Right cardiac atrium (tissue), 5 donors: ENCODE measurements at regions not wholly inside any gene's neighbourhood (a gene's known extent, or its start where the extent isn't known, plus 50 kb on each side); places are given as distances from the start of the nearest gene placed in this dataset.

Experiments used
- ATAC-seq, 2 donors: fragments of 200-7000 bp; cut with Tn5 transposase; one replicate each; pipeline versions ENCODE4 v1.8.0 to v1.9.1; 2020; ENCODE audit warnings: moderate library complexity in 2 of 2, mild to moderate bottlenecking in 1 of 2
- DNase-seq, 3 donors: peaks; one replicate each; pipeline ENCODE4 v3.0.0-alpha.2; 2020
- H3K27ac ChIP-seq: one replicate; pipeline ENCODE4 v1.5.1; 2013; ENCODE audit warnings: mild to moderate bottlenecking, low read length, control low read depth, moderate library complexity
- H3K27me3 ChIP-seq: one replicate; pipeline ENCODE4 v1.6.1; 2013; ENCODE audit not compliant: control insufficient read depth, insufficient read depth
- H3K4me1 ChIP-seq: one replicate; pipeline ENCODE4 v1.6.1; 2013; ENCODE audit warnings: low read length; ENCODE audit not compliant: control insufficient read depth, insufficient read depth
- H3K4me3 ChIP-seq: one replicate; pipeline ENCODE4 v1.5.1; 2013; ENCODE audit warnings: low read length, control low read depth
- H3K9me3 ChIP-seq: one replicate; pipeline ENCODE4 v1.6.1; 2013; ENCODE audit warnings: low read length; ENCODE audit not compliant: control insufficient read depth
- WGBS: extraction: QIAGEN DNeasy Blood & Tissue Kit; methylation state at CpG from one replicate; pipeline ENCODE4 v1.1.7; 2013; 5-methylcytosine and 5-hydroxymethylcytosine counted together
- intact Hi-C, 4 donors: fragments of 100-400 bp; cut with DNase I; formaldehyde crosslinking; loops; one replicate each; pipeline versions ENCODE4 v1.11.0 to v1.14.0; 2022 to 2023
- donor health status: healthy with polysubstance abuse.
- donor health status: DM: no; HTN: yes; CAD: no.
- donor health status: DM: no; HTN: no; CAD: no.
- donor health status: DM: no; HTN: yes; CAD: no; lungs with severe emphysema.
- donor health status: DM: yes; HTN: yes; CAD: no.

GRCh38 chr18:73258375-73259087 lies 390.7 kb upstream of the NETO1 start:
- WGBS, result 83% methylated on average over 12 of the region's 12 CpGs
- ATAC-seq, result no peak
- intact Hi-C loops, result no loop called here

GRCh38 chr18:73254564-73254963 lies 386.8 kb upstream of the NETO1 start:
- intact Hi-C loops, result no loop called here
- WGBS, result 81% methylated on average over 5 of the region's 5 CpGs

More at GRCh38 chr18:73258375-73259087, 390.7 kb upstream of the NETO1 start:
- DNase-seq, result no peak
- Histone ChIP-seq H3K9me3 (no peaks in the 10 kb centered on the region), H3K27me3 (no peaks in the 10 kb centered on the region), H3K27ac (no peak overlapping the region), H3K4me3 (no peak overlapping the region), H3K4me1 (no peaks in the 10 kb centered on the region)

GRCh38 chr18:73249030-73249429 lies 381.2 kb upstream of the NETO1 start:
- H3K4me3 ChIP-seq, result no peak overlapping the region
- WGBS, result 85% methylated on average over 7 of the region's 7 CpGs
- no peak for ATAC-seq
- intact Hi-C loops, result no loop called here
- no peaks in the 10 kb centered on the region for H3K4me1 ChIP-seq
- no peak overlapping the region for H3K27ac ChIP-seq
- no peaks in the 10 kb centered on the region for H3K9me3 ChIP-seq
- peak in 1 of 3 donors; percentile 32 for DNase-seq
- H3K27me3 ChIP-seq, result no peaks in the 10 kb centered on the region

More at GRCh38 chr18:73254564-73254963, 386.8 kb upstream of the NETO1 start:
- DNase-seq, result no peak
- Histone ChIP-seq H3K9me3 (no peaks in the 10 kb centered on the region), H3K4me1 (no peaks in the 10 kb centered on the region), H3K4me3 (no peak overlapping the region), H3K27me3 (no peaks in the 10 kb centered on the region), H3K27ac (no peak overlapping the region)
- no peak for ATAC-seq

- ATAC-seq (no peak), DNase-seq (no peak)
- Histone ChIP-seq H3K27ac (no peak overlapping the region), H3K27me3 (no peaks in the 10 kb centered on the region), H3K4me1 (no peaks in the 10 kb centered on the region), H3K4me3 (no peak overlapping the region), H3K9me3 (no peaks in the 10 kb centered on the region)
- intact Hi-C loops, result no loop called here
- WGBS, result 87% methylated on average over 5 of the region's 5 CpGs
These were observed 379.0 kb upstream of the NETO1 start for GRCh38 chr18:73246763-73247162.

GRCh38 chr18:73245345-73245744 lies 377.6 kb upstream of the NETO1 start:
- Histone ChIP-seq H3K4me1 (no peaks in the 10 kb centered on the region), H3K27ac (no peak overlapping the region), H3K9me3 (no peaks in the 10 kb centered on the region), H3K4me3 (no peak overlapping the region), H3K27me3 (no peaks in the 10 kb centered on the region)
- ATAC-seq (no peak), DNase-seq (no peak)
- 62% methylated on average over 4 of the region's 4 CpGs for WGBS
- intact Hi-C loops, result no loop called here

GRCh38 chr18:73244401-73244800 lies 376.6 kb upstream of the NETO1 start:
- DNase-seq, result no peak
- no peaks in the 10 kb centered on the region for H3K9me3 ChIP-seq

GRCh38 chr18:73240899-73241298 lies 373.1 kb upstream of the NETO1 start:
- WGBS, result 76% methylated on average over 2 of the region's 2 CpGs

More at GRCh38 chr18:73244401-73244800, 376.6 kb upstream of the NETO1 start:
- no peak for ATAC-seq
- Histone ChIP-seq H3K27ac (no peak overlapping the region), H3K4me1 (no peaks in the 10 kb centered on the region), H3K4me3 (no peak overlapping the region), H3K27me3 (no peaks in the 10 kb centered on the region)
- intact Hi-C loops, result no loop called here
- WGBS, result 38% methylated on average over 1 of the region's 1 CpG

GRCh38 chr18:73235921-73236320 lies 368.1 kb upstream of the NETO1 start:
- ATAC-seq, result no peak
- no peak overlapping the region for H3K27ac ChIP-seq
- H3K4me3 ChIP-seq, result no peak overlapping the region
- no peak for DNase-seq
- intact Hi-C loops, result no loop called here
- no peaks in the 10 kb centered on the region for H3K27me3 ChIP-seq
- H3K9me3 ChIP-seq, result no peaks in the 10 kb centered on the region
- H3K4me1 ChIP-seq, result no peaks in the 10 kb centered on the region

More at GRCh38 chr18:73240899-73241298, 373.1 kb upstream of the NETO1 start:
- H3K9me3 ChIP-seq, result no peaks in the 10 kb centered on the region
- no peaks in the 10 kb centered on the region for H3K4me1 ChIP-seq
- no peak overlapping the region for H3K4me3 ChIP-seq
- intact Hi-C loops, result no loop called here
- ATAC-seq (no peak), DNase-seq (no peak)
- H3K27ac ChIP-seq, result no peak overlapping the region
- H3K27me3 ChIP-seq, result no peaks in the 10 kb centered on the region

- H3K4me1 ChIP-seq, result no peaks in the 10 kb centered on the region
- H3K27ac ChIP-seq, result no peak overlapping the region
- H3K9me3 ChIP-seq, result no peaks in the 10 kb centered on the region
- H3K27me3 ChIP-seq, result no peaks in the 10 kb centered on the region
- WGBS, result 81% methylated on average over 8 of the region's 8 CpGs
- intact Hi-C loops, result no loop called here
- ATAC-seq, result no peak
- no peak overlapping the region for H3K4me3 ChIP-seq
- no peak for DNase-seq
These were observed 367.7 kb upstream of the NETO1 start for GRCh38 chr18:73235491-73235890.

GRCh38 chr18:73232933-73233332 lies 365.1 kb upstream of the NETO1 start:
- WGBS, result 68% methylated on average over 8 of the region's 8 CpGs
- DNase-seq (no peak), ATAC-seq (no peak)
- Histone ChIP-seq H3K4me1 (no peaks in the 10 kb centered on the region), H3K9me3 (no peaks in the 10 kb centered on the region), H3K27me3 (no peaks in the 10 kb centered on the region), H3K4me3 (no peak overlapping the region), H3K27ac (no peak overlapping the region)
- intact Hi-C loops, result no loop called here

- no peaks in the 10 kb centered on the region for H3K27me3 ChIP-seq
- no peaks in the 10 kb centered on the region for H3K4me1 ChIP-seq
- no peak overlapping the region for H3K27ac ChIP-seq
- ATAC-seq (no peak), DNase-seq (no peak)
- WGBS, result 90% methylated on average over 5 of the region's 5 CpGs
- H3K9me3 ChIP-seq, result no peaks in the 10 kb centered on the region
- H3K4me3 ChIP-seq, result no peak overlapping the region
- intact Hi-C loops, result loop anchor here in 1 of 4 donors (5.0 kb wide), 1 partner anchor 498 kb away; no protein-coding TSS in a partner anchor
These were observed 352.9 kb upstream of the NETO1 start for GRCh38 chr18:73220663-73221062.

GRCh38 chr18:73218293-73218692 lies 350.5 kb upstream of the NETO1 start:
- no peaks in the 10 kb centered on the region for H3K9me3 ChIP-seq
- DNase-seq (no peak), ATAC-seq (no peak)
- 77% methylated on average over 2 of the region's 2 CpGs for WGBS
- intact Hi-C loops, result no loop called here
- H3K27me3 ChIP-seq, result no peaks in the 10 kb centered on the region
- no peak overlapping the region for H3K27ac ChIP-seq
- H3K4me3 ChIP-seq, result no peak overlapping the region
- no peaks in the 10 kb centered on the region for H3K4me1 ChIP-seq
